ENCODE measurements at regions not wholly inside any gene's neighbourhood (a gene's known extent, or its start where the extent isn't known, plus 50 kb on each side); places are given as distances from the start of the nearest gene placed in this dataset.

DNA sequence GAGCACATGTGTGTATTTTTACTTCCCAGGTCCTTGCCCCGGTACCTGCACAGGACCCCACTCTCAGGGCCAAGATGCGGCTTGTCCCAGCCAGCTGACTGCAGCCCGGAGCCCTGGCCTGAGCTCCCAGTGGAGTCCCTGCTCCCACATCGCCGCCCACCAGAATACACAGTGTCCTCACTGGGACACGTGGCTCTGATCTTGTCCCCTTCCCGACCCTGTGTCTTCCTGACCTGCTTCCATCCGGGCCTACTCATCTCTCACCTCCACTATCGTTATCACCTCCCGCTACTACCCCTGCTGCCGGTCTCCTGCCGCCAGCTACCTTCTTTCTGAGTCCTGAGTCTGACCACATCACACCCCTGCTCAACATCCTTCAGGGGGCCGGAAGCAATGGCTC, 146.3 kb upstream of the CHST15 start:
- peaks cover 1% of the 10 kb centered on the region for H3K9me3 Mint-ChIP-seq
- H3K4me1 Mint-ChIP-seq: no peaks in the 10 kb centered on the region
- H3K4me1 ChIP-seq (ENCODE audit: control insufficient read depth, insufficient read depth, low read length): no peaks in the 10 kb centered on the region
- H3K4me3 Mint-ChIP-seq: no peak overlapping the region
- H3K9ac ChIP-seq (ENCODE audit: extremely low read depth, low read length, poor library complexity, severe bottlenecking): no peak overlapping the region
- 86 to 89% methylated on average over 9 to 12 of the region's 13 CpGs for WGBS, 2 experiments (ENCODE audit: insufficient coverage in 1 of 2, insufficient read length in 1 of 2)
- no peaks in the 10 kb centered on the region for H3K9me3 ChIP-seq (ENCODE audit: control insufficient read depth, low read length)
- no peaks in the 10 kb centered on the region for H3K36me3 Mint-ChIP-seq (ENCODE audit: low read depth)
- H3K27me3 Mint-ChIP-seq (ENCODE audit: insufficient read depth): no peaks in the 10 kb centered on the region
- no peak overlapping the region for H3K4me3 ChIP-seq (ENCODE audit: low read length)
- no peak overlapping the region for H3K27ac ChIP-seq (ENCODE audit: low read depth, low read length)
- no peak for DNase-seq
- TF ChIP-seq, protein P1, sequence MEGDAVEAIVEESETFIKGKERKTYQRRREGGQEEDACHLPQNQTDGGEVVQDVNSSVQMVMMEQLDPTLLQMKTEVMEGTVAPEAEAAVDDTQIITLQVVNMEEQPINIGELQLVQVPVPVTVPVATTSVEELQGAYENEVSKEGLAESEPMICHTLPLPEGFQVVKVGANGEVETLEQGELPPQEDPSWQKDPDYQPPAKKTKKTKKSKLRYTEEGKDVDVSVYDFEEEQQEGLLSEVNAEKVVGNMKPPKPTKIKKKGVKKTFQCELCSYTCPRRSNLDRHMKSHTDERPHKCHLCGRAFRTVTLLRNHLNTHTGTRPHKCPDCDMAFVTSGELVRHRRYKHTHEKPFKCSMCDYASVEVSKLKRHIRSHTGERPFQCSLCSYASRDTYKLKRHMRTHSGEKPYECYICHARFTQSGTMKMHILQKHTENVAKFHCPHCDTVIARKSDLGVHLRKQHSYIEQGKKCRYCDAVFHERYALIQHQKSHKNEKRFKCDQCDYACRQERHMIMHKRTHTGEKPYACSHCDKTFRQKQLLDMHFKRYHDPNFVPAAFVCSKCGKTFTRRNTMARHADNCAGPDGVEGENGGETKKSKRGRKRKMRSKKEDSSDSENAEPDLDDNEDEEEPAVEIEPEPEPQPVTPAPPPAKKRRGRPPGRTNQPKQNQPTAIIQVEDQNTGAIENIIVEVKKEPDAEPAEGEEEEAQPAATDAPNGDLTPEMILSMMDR (conservative IDR thresholded peaks at IDR 0.05): no peak
- H3K27ac Mint-ChIP-seq: no peak overlapping the region
- no peaks in the 10 kb centered on the region for H3K36me3 ChIP-seq (ENCODE audit: control insufficient read depth, insufficient read depth, low read length)
- no peaks in the 10 kb centered on the region for H3K27me3 ChIP-seq (ENCODE audit: control insufficient read depth, insufficient read depth, low read length, poor library complexity, severe bottlenecking)

DNA sequence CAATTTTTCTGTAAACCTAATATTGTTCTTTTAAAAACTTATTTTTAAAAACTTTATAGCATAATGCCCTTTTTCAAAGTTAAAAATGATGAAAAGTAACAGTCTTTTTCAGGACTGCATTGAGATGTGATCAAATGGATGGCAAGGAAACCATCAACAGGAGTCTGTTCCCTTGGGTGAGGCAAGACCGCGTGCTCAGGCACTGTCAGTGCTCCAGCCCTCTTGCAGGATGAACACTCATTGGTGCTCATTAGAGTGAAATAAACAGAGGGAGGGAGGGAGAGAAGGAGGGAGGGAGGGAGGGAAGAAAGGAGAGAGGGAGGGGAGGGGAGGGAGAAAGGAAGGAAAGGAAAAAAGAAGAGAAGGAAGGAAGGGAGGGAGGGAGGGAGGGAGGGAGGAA, 145.7 kb upstream of the CHST15 start:
- Mint-ChIP-seq H3K4me3 (no peak overlapping the region), H3K9me3 (peaks cover 1% of the 10 kb centered on the region), H3K27ac (no peak overlapping the region), H3K36me3 (ENCODE audit: low read depth) (no peaks in the 10 kb centered on the region), H3K4me1 (no peaks in the 10 kb centered on the region), H3K27me3 (ENCODE audit: insufficient read depth) (no peaks in the 10 kb centered on the region)
- WGBS, 2 experiments (ENCODE audit: insufficient coverage in 1 of 2, insufficient read length in 1 of 2): 72% methylated on average over 2 of the region's 2 CpGs; no CpG with 5 or more reads in 1 of the 2 experiments
- H3K27me3 ChIP-seq (ENCODE audit: control insufficient read depth, insufficient read depth, low read length, poor library complexity, severe bottlenecking): no peaks in the 10 kb centered on the region
- H3K4me1 ChIP-seq (ENCODE audit: control insufficient read depth, insufficient read depth, low read length): no peaks in the 10 kb centered on the region
- no peaks in the 10 kb centered on the region for H3K36me3 ChIP-seq (ENCODE audit: control insufficient read depth, insufficient read depth, low read length)
- no peak overlapping the region for H3K27ac ChIP-seq (ENCODE audit: low read depth, low read length)
- H3K9me3 ChIP-seq (ENCODE audit: control insufficient read depth, low read length): no peaks in the 10 kb centered on the region
- DNase-seq: no peak
- TF ChIP-seq, protein P1 (conservative IDR thresholded peaks at IDR 0.05): no peak
- H3K4me3 ChIP-seq (ENCODE audit: low read length): no peak overlapping the region
- H3K9ac ChIP-seq (ENCODE audit: extremely low read depth, low read length, poor library complexity, severe bottlenecking): no peak overlapping the region

DNA sequence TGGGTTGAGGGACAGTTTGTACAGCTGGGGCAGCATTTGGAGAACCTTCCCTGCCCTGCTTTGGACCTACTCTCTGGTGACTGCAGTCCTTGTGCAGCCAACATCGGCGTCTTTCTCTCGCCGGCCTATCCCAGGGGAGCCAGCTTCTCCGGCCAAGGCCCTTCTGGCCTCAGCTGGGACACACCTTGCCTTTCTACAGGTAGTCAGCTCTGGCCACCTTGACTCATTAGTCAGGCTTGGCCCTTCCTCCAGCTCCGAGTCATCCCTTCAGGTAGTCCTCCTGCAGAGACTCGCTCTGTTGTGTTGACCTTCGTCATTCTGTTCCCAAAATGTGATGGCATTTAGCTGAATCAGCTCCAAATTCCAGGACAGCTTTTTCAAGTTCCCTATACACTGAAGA, 145.0 kb upstream of the CHST15 start:
- no peaks in the 10 kb centered on the region for H3K4me1 Mint-ChIP-seq
- H3K9me3 ChIP-seq (ENCODE audit: control insufficient read depth, low read length): no peaks in the 10 kb centered on the region
- no peaks in the 10 kb centered on the region for H3K27me3 ChIP-seq (ENCODE audit: control insufficient read depth, insufficient read depth, low read length, poor library complexity, severe bottlenecking)
- DNase-seq: no peak
- no peaks in the 10 kb centered on the region for H3K36me3 Mint-ChIP-seq (ENCODE audit: low read depth)
- no peak overlapping the region for H3K9ac ChIP-seq (ENCODE audit: extremely low read depth, low read length, poor library complexity, severe bottlenecking)
- H3K4me3 ChIP-seq (ENCODE audit: low read length): no peak overlapping the region
- no peak overlapping the region for H3K27ac ChIP-seq (ENCODE audit: low read depth, low read length)
- 87 to 94% methylated on average over 7 to 8 of the region's 8 CpGs for WGBS, 2 experiments (ENCODE audit: insufficient coverage in 1 of 2, insufficient read length in 1 of 2)
- no peak overlapping the region for H3K4me3 Mint-ChIP-seq
- H3K9me3 Mint-ChIP-seq: peaks cover 1% of the 10 kb centered on the region
- H3K27ac Mint-ChIP-seq: no peak overlapping the region
- no peaks in the 10 kb centered on the region for H3K4me1 ChIP-seq (ENCODE audit: control insufficient read depth, insufficient read depth, low read length)
- no peaks in the 10 kb centered on the region for H3K36me3 ChIP-seq (ENCODE audit: control insufficient read depth, insufficient read depth, low read length)
- TF ChIP-seq, protein P1 (conservative IDR thresholded peaks at IDR 0.05): no peak
- H3K27me3 Mint-ChIP-seq (ENCODE audit: insufficient read depth): no peaks in the 10 kb centered on the region
